NCI-H1417 (cell line): ENCODE measurements at regions not wholly inside any gene's neighbourhood (a gene's known extent, or its start where the extent isn't known, plus 50 kb on each side); places are given as distances from the start of the nearest gene placed in this dataset.

Source experiments
- DNase-seq, 3 experiments: peaks; one replicate each; lab custom pipeline; 2025; lab: John Stamatoyannopoulos, UW

DNA sequence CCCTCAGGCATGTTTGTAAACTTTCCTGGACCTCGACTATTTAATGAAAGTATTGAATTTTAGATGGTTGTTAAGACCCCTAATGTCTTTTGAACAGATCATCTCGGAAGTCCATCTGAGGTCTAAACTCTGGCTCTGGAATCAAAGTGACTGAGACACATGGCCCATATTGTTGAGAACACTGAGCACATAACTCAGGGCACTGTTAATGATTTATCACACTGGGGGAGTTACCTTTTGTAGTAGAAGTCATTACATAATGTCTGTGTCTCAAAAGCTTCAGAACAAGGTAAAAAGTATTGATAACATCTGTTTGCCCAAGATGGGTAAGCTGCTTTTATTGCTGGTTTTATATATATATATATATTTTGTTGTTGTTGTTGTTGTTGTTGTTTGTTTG lies 103.4 kb upstream of the HS3ST1 start:
- DNase-seq = no peak

DNA sequence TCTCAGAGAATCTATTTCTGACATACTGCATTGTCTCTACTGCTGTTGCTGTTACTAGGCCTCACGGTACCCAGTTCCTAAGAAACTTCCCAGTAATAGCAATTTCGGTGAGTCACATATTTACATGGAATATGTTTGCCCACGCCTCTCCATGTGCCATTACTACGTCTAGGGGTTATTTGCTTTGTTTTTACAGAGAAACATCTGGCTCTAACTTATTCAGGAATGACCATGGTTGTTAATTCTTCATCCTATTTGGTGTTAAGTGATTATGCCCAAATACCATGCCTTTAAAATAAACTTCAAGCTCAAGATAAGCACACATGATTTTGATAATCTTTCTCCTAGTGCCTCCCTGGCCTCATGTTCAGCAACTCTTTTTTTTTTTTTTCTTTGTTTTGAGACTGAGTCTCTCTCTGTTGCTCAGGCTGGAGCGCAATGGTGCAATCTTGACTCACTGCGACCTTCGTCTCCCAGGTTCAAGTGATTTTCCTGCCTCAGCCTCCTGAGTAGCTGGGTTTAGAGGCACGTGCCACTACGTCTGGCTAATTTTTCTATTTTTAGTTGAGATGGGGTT lies 101.0 kb upstream of the HS3ST1 start:
- peak in 2 of 3 experiments; percentile 7 to 55 for DNase-seq

DNA sequence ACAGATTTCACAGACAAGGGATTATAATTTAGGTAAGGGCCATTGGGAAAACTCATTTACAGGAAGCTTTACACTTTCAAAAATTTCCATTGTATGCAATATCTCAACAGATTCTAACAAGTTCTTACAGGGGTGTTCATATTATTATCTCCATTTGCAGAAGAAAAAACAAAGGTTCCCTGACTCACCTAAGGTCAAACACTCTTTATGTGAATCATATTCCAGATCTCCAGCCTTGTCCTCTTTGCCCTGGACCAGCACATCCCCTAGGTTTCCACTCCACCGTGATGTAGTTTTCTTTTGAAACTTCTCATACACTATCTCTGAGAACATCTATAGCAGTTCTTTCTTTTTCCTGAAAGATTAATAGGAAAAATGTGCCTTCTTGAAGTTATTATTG lies 96.4 kb upstream of the HS3ST1 start:
- DNase-seq = no peak

DNA sequence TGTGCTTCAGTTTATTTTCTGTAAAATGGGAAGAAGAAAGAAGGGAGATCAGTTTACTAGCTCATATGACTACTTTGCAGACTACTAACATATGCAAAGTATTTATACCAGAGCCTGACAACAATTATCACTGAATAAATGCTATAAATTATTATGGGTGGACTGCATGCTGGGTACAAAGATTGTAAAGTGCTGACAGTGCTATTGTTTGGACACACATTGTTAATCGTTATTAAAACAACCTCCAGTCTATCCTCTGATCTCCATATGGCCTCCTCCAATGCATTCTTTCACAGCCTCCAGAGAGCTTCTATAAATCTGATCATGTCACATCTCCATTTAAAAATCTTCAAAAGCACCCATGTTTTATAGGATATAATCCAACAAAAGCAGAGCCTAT lies 90.1 kb upstream of the HS3ST1 start:
- no peak for DNase-seq

DNA sequence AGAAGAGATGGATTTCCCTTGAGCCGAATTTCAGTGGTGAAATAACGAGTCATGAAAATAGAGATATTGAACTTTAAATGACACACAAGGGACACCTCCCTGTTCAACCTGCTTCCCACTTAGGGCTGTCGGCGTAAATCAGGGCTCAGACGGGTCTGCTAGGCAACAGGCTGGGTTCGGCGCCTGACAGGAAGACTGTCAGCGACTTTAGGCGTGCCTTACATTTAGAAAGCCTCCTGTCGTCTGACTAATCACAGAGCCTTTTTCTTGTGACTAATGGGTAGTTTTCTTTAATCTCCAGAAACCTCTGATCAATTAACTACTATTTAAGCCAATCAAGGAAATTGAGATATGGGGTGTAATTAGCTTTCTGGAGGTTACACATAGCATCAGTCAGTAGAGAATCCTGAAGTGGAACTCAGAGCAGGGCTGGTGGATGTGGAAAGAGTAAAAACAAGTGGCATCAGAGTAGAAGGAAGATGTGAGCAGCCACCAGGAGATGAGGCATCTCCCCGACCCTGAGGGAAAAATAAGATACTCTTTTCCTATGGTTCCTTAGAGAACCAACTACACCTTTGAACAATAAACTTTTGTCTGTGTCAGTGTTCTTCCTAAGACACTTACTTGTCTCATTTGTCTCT lies 86.2 kb upstream of the HS3ST1 start:
- peak in 2 of 3 experiments; percentile 8 for DNase-seq

DNA sequence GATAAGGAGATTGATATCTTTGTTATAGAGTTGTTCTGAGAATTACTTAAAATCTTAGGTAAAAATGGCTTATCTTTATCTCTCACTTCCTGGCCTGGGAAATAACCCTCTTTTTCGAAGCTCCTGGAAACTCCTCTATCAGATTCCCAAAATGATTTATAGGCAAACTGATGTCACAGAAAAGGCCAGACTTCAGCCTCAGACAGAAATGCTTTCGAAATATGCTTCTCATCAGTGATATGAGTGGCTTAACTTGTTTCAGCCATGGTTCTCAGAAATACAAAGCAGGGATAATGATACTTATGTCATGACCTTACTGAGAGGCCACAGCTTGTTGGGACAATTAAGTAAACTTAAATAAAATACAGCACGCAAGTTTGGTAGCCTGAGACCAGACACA lies 85.3 kb upstream of the HS3ST1 start:
- no peak for DNase-seq

DNA sequence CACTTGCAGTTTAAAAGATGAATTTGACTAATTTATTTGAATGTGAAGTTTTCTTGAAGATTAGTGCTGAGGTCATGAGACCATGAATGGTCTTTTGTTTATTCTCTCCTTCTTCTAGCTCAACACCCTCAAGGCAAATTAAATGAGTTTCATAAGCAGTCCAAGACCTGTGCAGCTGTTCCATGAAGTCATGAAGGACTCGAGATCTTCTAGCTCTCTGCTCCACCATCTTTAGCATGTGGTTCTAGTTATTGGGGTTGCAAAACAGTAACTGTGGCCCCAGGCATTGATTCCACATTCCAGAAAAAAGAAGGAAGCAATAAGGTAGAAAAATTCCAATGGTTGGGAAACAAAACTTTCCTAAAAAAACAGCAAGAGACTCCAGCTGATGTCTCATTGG lies 84.2 kb upstream of the HS3ST1 start:
- no peak for DNase-seq

DNA sequence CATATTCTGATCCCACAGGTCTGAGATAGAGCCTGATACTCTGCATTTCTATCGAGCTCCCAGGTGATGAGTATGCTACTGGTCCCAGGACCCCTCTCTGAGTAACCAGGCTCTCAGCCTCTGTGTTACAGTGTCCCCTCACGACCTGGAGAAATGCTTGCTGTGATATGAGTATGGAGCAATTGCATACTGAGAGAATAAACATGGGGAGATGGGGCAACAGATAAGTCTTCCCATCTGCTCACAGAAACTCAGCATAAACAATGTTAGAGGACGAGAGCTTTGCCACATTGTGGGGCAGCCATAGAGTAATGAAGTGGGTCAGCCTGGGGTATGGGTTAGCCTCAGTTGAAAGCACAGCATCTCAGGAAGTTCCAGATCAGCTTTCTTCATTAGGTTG lies 82.6 kb upstream of the HS3ST1 start:
- DNase-seq = no peak

DNA sequence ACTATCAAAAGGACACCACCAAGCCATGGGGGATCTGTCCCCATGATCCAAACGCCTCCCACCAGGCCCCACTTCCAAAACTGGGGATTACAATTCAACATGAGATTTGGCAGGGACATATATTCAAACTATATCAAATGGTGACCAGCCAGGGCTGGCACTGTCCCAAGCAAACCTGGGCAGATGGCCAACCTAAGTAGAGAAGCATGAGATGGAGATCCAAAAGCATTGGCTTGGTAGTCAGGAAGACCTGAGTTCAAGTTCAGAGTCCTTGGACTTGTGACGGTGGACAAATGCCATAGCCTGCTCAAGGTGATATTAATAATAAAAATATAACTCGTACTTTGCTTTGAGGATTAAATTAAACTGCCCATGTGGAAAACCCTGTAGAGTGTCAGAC lies 79.2 kb upstream of the HS3ST1 start:
- no peak for DNase-seq

DNA sequence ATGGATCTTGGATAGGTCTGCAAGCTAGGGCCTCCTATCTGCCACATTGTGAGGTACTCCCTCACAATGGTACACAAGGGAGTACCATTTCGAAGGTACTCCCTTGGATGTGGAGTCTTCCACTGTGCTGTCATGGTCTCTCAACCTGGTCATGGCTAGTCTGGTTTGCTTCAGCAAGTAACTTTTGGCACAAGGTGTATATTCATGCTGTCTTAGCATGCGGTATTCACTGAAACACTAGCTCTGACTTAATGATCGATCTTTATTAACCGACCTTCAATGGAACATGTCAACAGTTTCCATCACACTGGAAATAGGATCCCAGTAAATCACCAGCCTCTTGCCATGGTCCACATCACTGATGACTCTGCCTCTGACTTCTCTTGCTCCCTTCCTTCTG lies 77.5 kb upstream of the HS3ST1 start:
- no peak for DNase-seq

DNA sequence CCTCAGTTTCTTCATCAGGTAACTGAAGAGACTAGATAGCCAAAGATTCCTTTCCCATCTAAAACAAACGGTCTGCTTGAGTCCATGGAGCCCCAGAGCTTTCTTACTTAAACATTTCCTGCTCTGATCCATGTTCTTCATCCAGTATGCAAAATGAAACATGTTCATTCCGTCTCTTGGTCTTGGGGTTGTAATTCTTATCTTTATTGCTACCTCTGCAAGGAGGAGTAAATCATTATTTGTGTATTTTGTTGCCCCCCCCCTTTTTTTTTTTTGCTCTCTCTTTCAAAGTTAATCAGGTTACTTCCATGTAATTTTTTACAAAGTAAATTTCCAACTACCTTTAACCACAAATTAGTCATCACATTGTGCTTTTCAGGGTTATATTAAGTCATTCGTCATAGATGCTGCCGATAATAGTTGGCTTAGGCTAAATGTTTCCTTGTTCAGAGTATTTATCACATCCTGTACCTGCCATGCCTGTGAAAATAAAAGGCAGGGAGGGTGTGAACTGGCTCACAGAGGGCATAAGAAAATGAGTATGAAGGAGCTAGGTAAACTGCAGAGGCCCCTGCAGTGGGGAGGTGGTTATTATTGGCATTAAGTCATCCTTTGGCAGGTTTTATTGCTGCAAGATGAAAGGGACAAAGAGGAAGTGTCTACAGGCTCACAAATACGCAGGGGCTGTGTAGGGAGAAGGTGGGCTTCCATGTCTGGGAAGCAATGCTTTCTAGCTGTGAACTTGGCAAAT lies 76.7 kb upstream of the HS3ST1 start:
- peak in 2 of 3 experiments; percentile 18 to 56 for DNase-seq

DNA sequence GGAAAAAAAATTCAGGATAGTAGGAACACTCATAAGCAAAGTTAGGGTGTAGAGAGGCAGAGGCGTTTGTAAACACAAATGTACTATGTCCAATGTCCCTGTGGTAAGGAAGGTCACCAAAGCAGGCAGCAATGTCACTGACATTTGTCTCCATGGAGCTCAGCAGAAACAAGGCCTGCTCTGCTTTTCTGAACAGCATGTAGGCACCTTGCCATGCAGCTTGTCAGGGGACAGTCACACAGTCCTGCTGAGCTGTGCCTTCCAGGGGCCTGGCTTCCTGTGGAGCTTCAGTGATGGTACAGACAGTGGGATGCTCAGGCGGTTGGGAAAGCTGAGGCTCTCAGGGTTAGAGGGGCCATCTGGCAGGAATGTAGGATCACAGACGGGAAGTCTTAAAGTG lies 74.5 kb upstream of the HS3ST1 start:
- no peak for DNase-seq

DNA sequence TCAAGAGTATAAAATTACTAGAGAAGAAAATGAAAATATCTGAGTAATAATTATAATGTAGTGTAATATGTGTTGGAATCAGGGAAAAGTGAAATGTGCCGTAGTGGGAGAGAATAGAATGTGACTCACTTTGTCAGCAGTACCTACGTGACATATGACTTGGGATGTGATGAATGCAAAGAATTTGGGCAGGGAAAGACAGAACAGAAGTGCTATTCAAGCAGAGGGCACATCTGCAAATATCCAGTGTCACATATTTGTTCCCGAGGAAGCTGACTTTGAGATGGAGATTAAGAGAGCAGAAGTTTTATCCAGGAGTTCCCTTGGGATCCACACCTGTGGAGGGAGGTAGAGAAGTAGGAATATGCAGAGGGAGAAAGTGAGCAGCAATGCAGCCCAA lies 69.3 kb upstream of the HS3ST1 start:
- DNase-seq = no peak

DNA sequence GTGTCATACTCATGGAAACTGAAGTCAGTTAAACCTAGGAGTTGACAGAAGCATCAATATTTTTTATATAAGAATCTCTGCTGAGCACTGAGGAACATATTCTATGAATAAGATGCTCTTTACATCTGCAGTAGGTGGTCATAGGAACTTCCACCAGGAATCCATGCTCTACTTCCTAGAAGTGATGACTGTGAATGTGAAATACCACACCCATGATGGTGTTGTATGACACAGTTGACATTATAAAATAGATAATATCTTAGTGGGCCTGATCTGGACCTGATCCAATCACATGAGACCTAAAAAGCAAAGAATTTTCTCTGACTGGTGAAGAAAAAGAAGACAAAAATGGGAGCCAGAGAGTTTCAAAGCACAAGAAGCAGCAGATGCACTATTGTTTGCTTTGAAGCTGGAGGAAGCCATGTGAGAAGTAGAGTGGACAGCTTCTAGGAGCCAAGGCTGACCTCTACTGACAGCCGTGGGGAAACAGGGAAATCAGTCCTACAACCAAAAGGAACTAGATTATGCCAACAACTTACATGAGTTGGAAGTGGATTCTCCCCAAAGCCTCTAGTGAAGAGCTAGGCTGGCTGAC lies 68.6 kb upstream of the HS3ST1 start:
- DNase-seq = no peak

DNA sequence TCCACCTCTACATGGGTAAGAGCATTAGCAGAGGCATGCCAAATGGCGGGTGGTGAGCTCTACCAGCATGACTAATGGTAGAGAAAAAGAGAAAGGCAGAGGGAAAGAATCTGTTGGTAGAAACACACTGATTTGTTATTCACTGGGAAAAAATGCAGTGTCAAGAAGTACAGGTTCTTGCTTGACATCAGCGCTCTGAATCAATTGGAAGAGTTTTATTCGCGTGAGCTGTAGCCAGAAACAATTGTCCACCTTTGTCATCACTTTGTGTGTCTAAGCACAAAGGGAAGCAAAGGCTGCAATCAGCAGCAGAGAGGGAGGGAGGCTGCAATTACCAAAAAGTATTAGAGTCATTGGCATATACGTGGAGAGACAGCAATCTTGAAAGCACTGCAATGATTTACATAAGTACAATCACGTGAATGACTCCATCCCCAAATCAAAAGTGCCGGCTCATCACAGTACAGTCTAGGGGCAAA lies 67.7 kb upstream of the HS3ST1 start:
- DNase-seq = peak in 1 of 3 experiments; percentile 7

DNA sequence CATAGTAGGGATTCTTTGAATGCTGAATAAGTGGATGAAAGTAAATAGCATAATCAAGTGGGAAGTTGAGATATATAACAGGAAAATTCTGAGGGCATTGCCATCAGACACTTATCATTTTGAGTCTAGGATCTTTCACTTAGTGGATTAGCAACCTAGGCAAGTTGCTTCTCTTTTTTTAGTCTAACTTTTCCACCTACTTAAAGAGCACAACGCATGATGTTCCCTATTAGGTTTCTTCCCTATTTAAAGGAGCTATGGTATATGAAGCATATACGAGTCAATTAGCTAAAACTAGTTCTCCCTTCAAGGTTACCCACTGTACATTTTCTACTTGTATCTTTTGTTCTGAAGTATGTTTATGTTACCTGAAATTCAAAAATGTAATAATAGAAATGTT lies 67.1 kb upstream of the HS3ST1 start:
- no peak for DNase-seq

DNA sequence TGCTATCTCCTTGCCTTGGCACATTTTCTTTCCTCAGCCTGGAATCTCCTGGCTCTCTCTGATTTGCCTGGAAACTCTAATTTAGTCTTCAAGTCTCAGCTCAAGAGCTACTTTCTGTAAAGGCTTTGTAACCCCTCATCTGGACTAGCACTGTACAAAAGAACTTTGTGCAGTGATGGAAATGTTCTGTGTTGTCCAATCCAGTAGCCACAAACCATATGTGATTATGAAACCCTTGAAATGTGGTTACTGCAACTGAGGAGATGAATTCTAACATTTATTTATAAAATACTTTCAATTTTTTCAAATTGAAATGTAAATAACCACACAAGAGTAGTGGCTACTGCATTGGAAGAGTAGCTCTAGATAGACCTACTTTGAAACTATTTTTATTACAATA lies 66.6 kb upstream of the HS3ST1 start:
- DNase-seq = no peak

DNA sequence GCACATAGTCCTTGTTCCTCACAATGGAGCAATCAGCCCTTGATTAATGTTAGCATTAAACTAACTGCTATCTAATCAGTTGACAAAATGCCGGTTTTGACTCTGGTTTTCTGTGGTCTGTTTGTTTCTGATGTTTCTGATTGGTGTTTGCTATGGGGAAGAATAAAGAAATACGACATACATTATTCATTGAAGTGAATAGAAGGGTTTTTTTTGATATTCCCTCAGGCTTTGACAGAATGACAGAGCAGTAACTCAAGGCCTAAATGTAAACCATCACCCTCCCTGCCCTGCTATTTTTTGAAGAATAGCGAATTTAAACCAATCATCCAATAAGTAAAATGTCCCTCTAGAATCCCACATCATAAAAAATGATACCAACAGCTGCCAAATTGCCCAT lies 65.5 kb upstream of the HS3ST1 start:
- no peak for DNase-seq

DNA sequence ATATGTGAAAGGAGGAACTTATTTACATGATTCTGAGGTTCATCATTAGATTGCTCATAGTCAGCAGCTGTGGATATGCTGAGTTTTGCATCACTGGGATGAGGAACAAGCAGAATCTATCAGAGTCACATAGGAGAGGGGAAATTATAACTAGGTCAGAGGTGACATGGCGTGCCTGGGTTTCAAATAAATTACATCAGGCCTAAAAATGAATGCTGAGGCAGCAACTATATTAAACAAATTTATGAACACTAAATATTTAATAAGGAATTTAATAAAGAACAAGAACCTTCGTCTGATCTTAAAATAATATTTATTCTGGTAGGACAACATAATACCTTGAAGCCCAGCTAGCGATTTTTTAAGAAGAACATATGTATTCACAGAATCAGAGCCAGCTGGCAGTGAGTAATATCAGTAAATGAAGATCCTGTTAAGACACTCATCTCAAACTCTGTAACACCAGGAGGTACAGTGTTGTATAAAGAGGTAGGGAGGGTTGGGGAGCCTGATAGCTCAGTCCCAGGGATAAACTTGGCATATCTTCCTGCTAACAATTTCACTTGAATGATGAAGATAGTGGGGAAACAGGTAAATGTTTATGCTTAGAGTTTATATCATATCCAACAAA lies 60.9 kb upstream of the HS3ST1 start:
- DNase-seq = no peak

DNA sequence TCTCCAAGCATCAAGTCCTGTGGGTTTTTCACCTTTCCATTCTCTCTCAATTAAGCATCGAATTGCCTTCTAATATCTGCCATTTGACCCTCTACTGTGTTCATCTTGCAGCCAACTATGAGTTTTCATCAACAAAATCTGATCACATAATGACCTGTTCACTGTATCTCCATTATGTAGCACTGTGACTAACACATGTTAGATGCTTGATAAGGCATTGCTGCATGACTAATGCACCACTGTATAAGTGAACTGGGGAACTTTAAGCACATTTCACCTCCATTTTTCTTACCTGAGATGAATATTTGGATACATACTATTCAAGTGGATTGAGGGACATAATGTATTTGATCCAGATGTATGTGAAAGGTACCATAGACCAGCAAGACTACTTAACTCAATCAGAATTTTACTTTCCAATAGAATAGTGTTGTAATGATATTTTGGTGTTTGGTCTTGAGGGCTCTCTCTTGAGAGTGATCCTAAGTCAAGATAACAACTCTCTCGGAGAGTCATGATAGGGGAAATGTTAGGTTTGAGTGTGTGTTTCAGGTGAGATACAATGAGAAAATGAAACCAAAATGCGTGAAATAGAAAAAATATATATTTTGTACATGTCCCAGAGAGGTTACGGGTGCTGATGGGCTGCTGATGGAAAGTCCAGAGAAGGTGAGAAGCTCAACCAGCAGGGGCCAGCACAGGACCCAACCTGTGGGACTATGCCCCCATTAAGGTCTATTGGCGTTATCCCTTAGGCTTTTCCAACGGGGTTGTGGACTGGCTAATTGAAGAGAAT lies 60.2 kb upstream of the HS3ST1 start:
- no peak for DNase-seq

DNA sequence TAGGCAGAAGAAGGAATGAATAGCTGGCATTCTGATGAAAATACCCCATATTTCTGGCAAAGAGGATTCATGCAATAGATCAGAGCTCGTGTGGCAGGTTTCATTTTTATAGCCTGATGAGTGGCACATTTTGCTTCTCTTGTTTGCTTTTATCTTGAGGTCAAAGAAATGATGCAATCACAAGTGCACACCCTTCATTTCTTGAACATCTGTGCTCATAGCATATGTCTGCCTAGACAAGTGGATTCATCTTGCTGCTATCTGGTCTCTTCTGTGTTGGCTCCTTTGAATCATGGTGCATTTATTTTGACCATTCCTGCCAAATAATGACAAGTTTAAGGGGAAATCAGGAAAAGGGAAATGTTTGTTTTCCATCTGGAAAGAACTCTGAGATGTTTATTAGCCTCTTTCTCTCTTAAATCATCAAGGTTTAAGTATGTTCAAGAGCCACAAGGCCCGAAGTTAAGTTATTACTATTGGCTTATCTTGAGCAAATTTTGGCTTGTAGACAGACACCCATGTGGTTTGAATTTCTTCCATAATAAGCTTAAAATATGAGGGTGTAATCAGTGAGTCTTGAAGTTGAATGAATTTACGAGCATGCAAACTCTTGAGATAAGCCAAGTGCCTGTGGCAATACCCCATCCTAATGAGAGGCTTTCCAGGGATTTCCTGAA lies 59.3 kb upstream of the HS3ST1 start:
- DNase-seq = peak in 2 of 3 experiments; percentile 18 to 90
